SK-N-SH treated with all-trans-retinoic acid at 6 μM for 48 hours (cell line): ENCODE measurements at regions not wholly inside any gene's neighbourhood (a gene's known extent, or its start where the extent isn't known, plus 50 kb on each side); places are given as distances from the start of the nearest gene placed in this dataset.

Experiments used
- ATAC-seq: fragments of 200-7000 bp; cut with Tn5 transposase; 3 replicates; pipeline ENCODE4 v1.9.1; 2020; ENCODE audit warnings: mild to moderate bottlenecking, moderate library complexity
- ARNTL ChIP-seq: fragments of 450-650 bp; formaldehyde crosslinking; IDR thresholded peaks from 2 replicates; pipeline ENCODE4 v1.5.0; 2020; ENCODE audit warnings: low read depth, mild to moderate bottlenecking, moderate library complexity, borderline replicate concordance
- BACH2 ChIP-seq: fragments of 250-450 bp; sonication (Bioruptor Pico); IDR thresholded peaks from 2 replicates; pipeline ENCODE4 v1.9.0; 2021; ENCODE audit warnings: mild to moderate bottlenecking, borderline replicate concordance
- CREB5 ChIP-seq: fragments of 250-450 bp; sonication (Bioruptor Pico); IDR thresholded peaks from 2 replicates; pipeline ENCODE4 v1.5.1; 2020; ENCODE audit warnings: low read depth, mild to moderate bottlenecking, moderate library complexity
- CSDC2 ChIP-seq: fragments of 250-450 bp; sonication (Bioruptor Pico); IDR thresholded peaks from 2 replicates; pipeline ENCODE4 v1.5.0; 2020; ENCODE audit warnings: mild to moderate bottlenecking, moderate library complexity
- ESRRG ChIP-seq: fragments of 250-450 bp; sonication (Bioruptor Pico); IDR thresholded peaks from 2 replicates; pipeline ENCODE4 v1.6.1; 2021; ENCODE audit warnings: mild to moderate bottlenecking
- GLIS3 ChIP-seq: fragments of 250-450 bp; sonication (Bioruptor Pico); IDR thresholded peaks from 2 replicates; pipeline ENCODE4 v1.5.0; 2020; ENCODE audit warnings: mild to moderate bottlenecking, moderate library complexity
- ISL1 ChIP-seq: fragments of 250-450 bp; sonication (Bioruptor Pico); IDR thresholded peaks from 2 replicates; pipeline ENCODE4 v2.1.2; 2022; ENCODE audit warnings: mild to moderate bottlenecking, moderate library complexity
- OSR1 ChIP-seq: fragments of 250-450 bp; sonication (Bioruptor Pico); IDR thresholded peaks from 2 replicates; pipeline ENCODE4 v1.8.0; 2022; ENCODE audit warnings: moderate library complexity, mild to moderate bottlenecking, inconsistent platforms
- PATZ1 ChIP-seq: fragments of 250-450 bp; sonication (Bioruptor Pico); IDR thresholded peaks from 2 replicates; pipeline ENCODE4 v1.8.0; 2020; ENCODE audit warnings: mild to moderate bottlenecking, moderate library complexity, borderline replicate concordance
- POU6F1 ChIP-seq: fragments of 250-450 bp; sonication (Bioruptor Pico); IDR thresholded peaks from 2 replicates; pipeline ENCODE4 v1.8.0; 2021; ENCODE audit warnings: low read depth, mild to moderate bottlenecking, moderate library complexity, borderline replicate concordance
- PPARA ChIP-seq: fragments of 250-450 bp; sonication (Bioruptor Pico); IDR thresholded peaks from 2 replicates; pipeline ENCODE4 v1.5.0; 2020; ENCODE audit warnings: mild to moderate bottlenecking, borderline replicate concordance
- RARB ChIP-seq: fragments of 250-450 bp; sonication (Bioruptor Pico); IDR thresholded peaks from 2 replicates; pipeline ENCODE4 v1.8.0; 2021; ENCODE audit warnings: mild to moderate bottlenecking, moderate library complexity
- SNAI2 ChIP-seq: fragments of 250-450 bp; sonication (Bioruptor Pico); IDR thresholded peaks from 2 replicates; pipeline ENCODE4 v1.5.0; 2020; ENCODE audit warnings: mild to moderate bottlenecking, moderate library complexity
- TCF4 ChIP-seq: fragments of 250-450 bp; sonication (Bioruptor Pico); IDR thresholded peaks from 2 replicates; pipeline ENCODE4 v1.8.0; 2021; ENCODE audit warnings: mild to moderate bottlenecking, moderate library complexity, borderline replicate concordance
- TOX ChIP-seq: fragments of 250-450 bp; sonication (Bioruptor Pico); IDR thresholded peaks from 2 replicates; pipeline ENCODE4 v1.8.0; 2021; ENCODE audit warnings: mild to moderate bottlenecking, moderate library complexity, borderline replicate concordance
- TSHZ2 ChIP-seq: fragments of 250-450 bp; sonication (Bioruptor Pico); IDR thresholded peaks from 2 replicates; pipeline ENCODE4 v1.5.0; 2020; ENCODE audit warnings: mild to moderate bottlenecking, moderate library complexity
- ZC3H10 ChIP-seq: fragments of 250-450 bp; sonication (Bioruptor Pico); IDR thresholded peaks from 2 replicates; pipeline ENCODE4 v1.5.1; 2021; ENCODE audit warnings: mild to moderate bottlenecking, moderate library complexity
- ZFP3 ChIP-seq: fragments of 250-450 bp; sonication (Bioruptor Pico); IDR thresholded peaks from 2 replicates; pipeline ENCODE4 v1.5.0; 2020; ENCODE audit warnings: mild to moderate bottlenecking, moderate library complexity
- ZNF565 ChIP-seq: fragments of 450-650 bp; formaldehyde crosslinking; conservative IDR thresholded peaks from 2 replicates; pipeline ENCODE4 v1.5.0; 2020; ENCODE audit warnings: low read depth, mild to moderate bottlenecking, moderate library complexity
- ZNF70 ChIP-seq: fragments of 450-650 bp; formaldehyde crosslinking; IDR thresholded peaks from 2 replicates; pipeline ENCODE4 v1.5.0; 2020; ENCODE audit warnings: mild to moderate bottlenecking, moderate library complexity

- no peak for ATAC-seq
- no peak for TF ChIP-seq TSHZ2 (CRISPR knock-in tag)
- TF ChIP-seq POU6F1 = no peak
- TF ChIP-seq GLIS3 (CRISPR knock-in tag) = no peak
- TF ChIP-seq BACH2 (CRISPR knock-in tag) = no peak
- TF ChIP-seq TCF4 (CRISPR knock-in tag) = no peak
- TF ChIP-seq ZNF70 (CRISPR knock-in tag) = no peak
- no peak for TF ChIP-seq ZFP3 (CRISPR knock-in tag)
- no peak for TF ChIP-seq RARB (CRISPR knock-in tag)
- no peak for TF ChIP-seq OSR1
- TF ChIP-seq CSDC2 (CRISPR knock-in tag) = no peak
- TF ChIP-seq CREB5 (CRISPR knock-in tag) = no peak
- no peak for TF ChIP-seq ESRRG
- TF ChIP-seq ISL1 (CRISPR knock-in tag) = no peak
- TF ChIP-seq SNAI2 (CRISPR knock-in tag) = no peak
- TF ChIP-seq ZC3H10 = no peak
- no peak for TF ChIP-seq PPARA (CRISPR knock-in tag)
- no peak for TF ChIP-seq ARNTL (CRISPR knock-in tag)
- TF ChIP-seq ZNF565 (CRISPR knock-in tag) = no peak
- no peak for TF ChIP-seq TOX (CRISPR knock-in tag)
Measured at GRCh38 chr9:99371376-99371775, 149.3 kb downstream of the SEC61B start.

GRCh38 chr9:99373912-99374311 lies 151.8 kb downstream of the SEC61B start:
- TF ChIP-seq PATZ1 (CRISPR knock-in tag) = no peak
- TF ChIP-seq TOX (CRISPR knock-in tag) = no peak
- TF ChIP-seq ZNF565 (CRISPR knock-in tag) = no peak
- no peak for TF ChIP-seq TSHZ2 (CRISPR knock-in tag)
- TF ChIP-seq TCF4 (CRISPR knock-in tag) = no peak
- TF ChIP-seq ZC3H10 = no peak
- no peak for TF ChIP-seq CREB5 (CRISPR knock-in tag)
- no peak for TF ChIP-seq ARNTL (CRISPR knock-in tag)
- TF ChIP-seq SNAI2 (CRISPR knock-in tag) = no peak
- no peak for TF ChIP-seq ISL1 (CRISPR knock-in tag)
- TF ChIP-seq BACH2 (CRISPR knock-in tag) = no peak
- TF ChIP-seq ZFP3 (CRISPR knock-in tag) = no peak
- no peak for TF ChIP-seq GLIS3 (CRISPR knock-in tag)
- no peak for TF ChIP-seq RARB (CRISPR knock-in tag)
- no peak for ATAC-seq
